HG02884 (cell line): ENCODE measurements at regions not wholly inside any gene's neighbourhood (a gene's known extent, or its start where the extent isn't known, plus 50 kb on each side); places are given as distances from the start of the nearest gene placed in this dataset.

Experiments
- ATAC-seq: cut with Tn5 transposase; IDR thresholded peaks from one replicate; pipeline ENCODE4 v1.9.1; 2021; ENCODE audit warnings: mild to moderate bottlenecking, moderate library complexity; ENCODE audit not compliant: unreplicated experiment

DNA sequence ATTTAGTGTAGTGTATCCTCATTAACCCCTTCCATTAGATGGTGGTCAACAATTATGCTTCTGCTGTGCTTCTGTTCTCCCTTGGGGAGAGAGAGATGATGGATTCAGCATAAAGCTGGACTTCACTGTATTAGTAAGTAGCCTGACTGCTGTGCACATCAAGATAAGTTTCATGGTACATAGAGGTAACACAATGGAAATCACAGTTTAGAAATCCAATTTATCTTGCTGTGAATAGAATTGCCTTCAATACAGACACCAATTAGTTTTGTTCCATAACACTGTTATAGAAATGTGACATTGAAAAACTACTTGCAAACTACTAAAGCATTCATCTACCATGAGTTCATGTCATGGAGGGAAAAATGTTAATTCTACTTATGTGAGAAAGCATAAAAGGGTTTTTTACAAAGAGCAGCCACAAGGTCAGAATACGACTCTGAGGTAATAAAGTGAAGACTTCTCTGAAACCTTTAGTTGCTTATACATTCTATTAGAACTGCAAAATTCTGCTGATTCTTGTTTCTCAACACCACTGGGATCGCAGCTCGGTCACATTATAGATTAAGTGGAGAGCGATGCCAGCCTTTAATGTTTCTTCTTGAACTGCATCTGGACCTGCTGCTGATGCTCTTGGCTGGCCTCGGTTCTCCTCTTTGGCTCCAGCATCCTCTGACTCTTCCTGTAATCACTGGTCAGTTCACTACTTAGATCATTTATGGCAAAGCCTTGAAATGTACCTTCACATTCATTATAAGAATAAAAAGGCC lies 190.8 kb downstream of the ATP23 start:
- ATAC-seq, result no peak

- ATAC-seq, result no peak
These were observed 197.1 kb downstream of the ATP23 start for GRCh38 chr12:58138424-58138823.

DNA sequence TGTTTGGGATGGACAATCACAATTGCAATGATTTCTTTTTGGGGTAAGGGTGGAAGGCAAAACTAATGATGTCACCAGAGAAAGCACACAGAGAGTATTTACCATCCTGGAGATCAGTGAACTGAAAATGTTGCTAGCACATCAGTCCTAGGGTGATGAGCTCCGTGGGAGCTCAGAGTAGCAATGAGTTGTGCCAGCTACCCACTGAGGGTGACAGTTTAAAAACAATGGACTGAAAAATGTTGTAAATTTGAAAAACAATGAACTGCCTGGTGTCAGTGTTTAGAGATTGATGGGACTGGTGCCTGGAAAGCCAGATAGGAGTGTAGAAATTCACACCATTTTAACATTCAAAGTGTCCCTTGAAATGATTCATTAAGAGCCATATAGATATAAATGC lies 198.5 kb downstream of the ATP23 start:
- ATAC-seq, result no peak

- ATAC-seq, result no peak
These were observed 199.0 kb downstream of the ATP23 start for GRCh38 chr12:58140395-58140794.

DNA sequence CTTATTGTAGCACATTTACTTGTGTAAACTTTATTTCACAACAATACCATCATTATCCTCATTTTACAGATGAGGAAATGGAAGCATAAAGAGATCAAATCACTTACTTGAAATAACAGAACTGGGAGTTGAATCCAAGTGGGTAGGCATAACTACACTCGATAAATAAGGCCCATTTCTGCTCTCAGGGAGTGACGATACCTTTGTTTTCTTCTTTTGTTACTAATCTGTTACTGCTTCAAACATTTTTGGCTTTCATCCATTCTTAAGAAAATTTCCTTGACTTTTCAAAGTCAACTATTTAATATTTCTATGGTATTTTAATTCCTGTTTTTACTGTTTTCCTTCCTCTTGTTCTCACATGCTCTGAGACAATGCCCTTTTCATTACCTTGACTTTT lies 201.6 kb downstream of the ATP23 start:
- no peak for ATAC-seq

DNA sequence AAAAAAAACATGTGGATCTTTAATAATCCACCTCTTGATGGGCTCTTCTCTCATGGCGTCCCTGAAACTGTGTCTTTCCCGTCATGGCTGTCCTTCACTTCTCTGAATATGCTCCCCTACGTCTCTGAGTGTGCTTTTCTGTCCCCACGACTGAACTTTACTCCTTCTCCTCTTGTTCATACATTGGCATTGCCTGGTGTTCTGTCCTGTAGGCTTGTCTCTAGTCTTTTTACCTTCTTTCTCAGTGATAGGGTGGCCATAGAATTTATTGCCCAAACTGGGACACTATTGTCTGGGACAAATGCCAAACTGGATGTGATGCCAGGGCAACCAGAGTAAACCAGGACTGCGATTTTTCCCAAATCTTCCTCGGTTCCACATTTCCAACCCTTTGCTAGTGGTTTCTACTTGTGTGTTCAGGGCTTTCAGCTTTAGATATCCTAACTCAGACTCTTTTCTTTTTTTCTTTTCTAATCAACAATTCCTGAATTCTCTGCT lies 202.2 kb downstream of the ATP23 start:
- ATAC-seq, result no peak

- no peak for ATAC-seq
These were observed 207.0 kb downstream of the ATP23 start for GRCh38 chr12:58148405-58148804.

GRCh38 chr12:58148976-58149375 lies 207.6 kb downstream of the ATP23 start:
- ATAC-seq, result no peak

DNA sequence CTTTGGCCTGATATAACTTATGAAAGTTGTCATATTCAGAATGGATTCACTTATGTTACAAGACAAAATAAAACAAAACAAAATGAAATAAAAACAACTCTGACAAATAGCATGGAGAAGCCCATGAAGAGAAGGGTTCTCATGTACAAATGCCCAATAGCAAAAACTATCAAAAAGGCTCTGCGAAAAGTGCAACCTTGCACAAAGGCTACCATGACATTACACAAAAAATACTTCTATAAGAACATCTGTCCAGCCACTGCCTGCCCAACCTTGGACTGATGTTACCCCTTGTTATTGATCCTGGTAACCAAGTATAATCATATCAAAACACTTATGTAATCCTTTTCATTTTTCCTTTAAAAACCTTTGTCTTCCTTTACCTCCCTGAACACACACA lies 213.0 kb downstream of the ATP23 start:
- no peak for ATAC-seq

GRCh38 chr12:58156697-58157096 lies 215.3 kb downstream of the ATP23 start:
- ATAC-seq, result no peak

DNA sequence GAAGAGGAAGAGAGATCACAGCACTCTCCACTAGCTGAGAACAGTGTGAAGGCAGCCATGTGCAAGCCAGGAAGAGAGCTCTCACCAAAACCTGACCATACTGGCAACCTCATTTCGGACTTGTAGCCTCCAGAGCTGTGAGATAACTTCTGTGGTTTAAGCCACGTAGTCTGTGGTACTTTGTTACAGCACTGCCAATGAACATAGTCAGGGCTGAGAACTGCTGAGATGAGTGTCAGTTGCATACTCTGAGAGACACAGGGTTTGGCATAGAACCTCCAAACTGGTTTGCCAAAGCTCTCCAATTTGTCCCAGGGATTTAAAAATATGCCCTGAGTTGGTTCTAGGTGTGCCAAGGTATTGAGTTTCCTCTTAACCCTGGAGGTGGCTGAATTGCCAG lies 218.6 kb downstream of the ATP23 start:
- no peak for ATAC-seq

- no peak for ATAC-seq
These were observed 220.4 kb downstream of the ATP23 start for GRCh38 chr12:58161773-58162172.

DNA sequence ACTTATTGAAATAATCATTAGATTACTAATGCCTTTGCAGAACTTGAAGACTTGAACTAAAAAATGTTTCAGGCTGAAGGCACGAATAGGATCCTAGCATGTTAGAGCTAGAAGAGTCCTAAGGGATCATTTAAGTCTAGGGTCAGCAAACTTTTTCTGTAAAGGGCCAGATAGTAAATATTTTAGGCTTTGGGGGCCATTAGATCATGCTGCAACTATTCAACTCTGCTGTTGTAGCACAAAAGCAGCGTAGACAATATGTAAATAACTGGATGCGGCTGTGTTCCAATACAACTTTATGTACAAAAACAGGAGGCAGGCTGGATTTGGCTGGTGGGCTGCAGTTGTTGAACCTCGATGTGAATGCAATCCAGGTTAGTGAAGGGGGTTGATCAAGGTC lies 221.7 kb downstream of the ATP23 start:
- ATAC-seq, result no peak

- no peak for ATAC-seq
These were observed 225.3 kb downstream of the ATP23 start for GRCh38 chr12:58166643-58167042.

DNA sequence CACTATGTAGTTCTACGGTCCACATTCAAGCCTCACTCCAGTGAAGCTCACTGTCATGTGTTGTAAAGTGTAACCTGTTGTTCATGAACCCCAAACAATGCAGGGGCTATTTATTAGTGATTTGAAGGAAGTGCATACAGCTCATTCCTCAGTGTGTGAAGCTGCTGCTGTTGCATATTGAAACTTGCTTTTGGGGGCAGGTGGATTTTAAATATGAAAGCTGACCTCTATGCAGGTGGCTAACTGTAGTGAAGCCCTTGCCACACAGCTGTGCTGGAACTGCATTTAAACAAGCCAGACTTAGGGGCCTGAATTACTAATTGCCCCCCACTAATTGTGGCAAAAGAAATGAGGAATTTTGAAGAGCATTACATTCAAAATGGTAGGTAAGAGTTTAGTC lies 226.3 kb downstream of the ATP23 start:
- no peak for ATAC-seq

DNA sequence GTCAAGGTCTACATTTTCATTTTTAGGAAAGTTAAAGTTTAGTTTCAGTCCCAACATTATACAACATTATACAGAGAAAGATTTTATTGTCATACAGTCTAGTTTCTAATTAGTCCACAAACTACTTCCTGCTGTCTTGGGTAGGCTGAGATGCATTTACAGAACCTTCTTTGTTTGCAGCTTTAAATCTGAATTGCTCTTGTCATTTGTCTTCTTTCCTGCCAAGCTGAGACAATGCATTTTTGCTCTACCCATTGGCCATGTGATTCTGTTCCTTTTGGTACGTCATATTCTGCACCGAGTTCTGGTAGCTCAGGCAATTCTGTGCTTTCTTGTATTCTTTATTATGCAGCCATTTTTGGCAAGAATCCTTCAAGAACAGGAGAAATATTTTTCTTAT lies 228.5 kb downstream of the ATP23 start:
- no peak for ATAC-seq

DNA sequence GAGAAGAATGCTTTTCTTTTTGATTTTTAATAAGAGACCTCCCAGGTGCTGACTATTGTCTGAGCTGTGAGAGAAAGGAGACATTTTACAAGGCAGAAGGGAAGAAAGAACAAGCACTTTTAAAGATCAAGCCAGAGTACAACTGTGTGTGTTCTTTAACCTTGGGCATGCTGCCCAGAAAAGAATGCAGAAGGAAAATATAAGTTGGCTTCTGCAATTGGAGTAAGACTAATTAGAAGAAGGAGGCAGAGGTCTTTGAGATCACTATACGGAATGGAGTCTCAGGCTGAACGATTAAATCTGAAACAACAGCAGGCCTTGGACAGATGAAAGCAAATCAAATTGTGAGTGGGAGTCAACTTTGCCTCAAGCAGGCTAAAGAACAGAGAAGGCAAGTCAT lies 230.5 kb downstream of the ATP23 start:
- no peak for ATAC-seq

GRCh38 chr12:58172433-58173073 lies 231.2 kb downstream of the ATP23 start:
- no peak for ATAC-seq

GRCh38 chr12:58174316-58174715 lies 232.9 kb downstream of the ATP23 start:
- ATAC-seq, result no peak

DNA sequence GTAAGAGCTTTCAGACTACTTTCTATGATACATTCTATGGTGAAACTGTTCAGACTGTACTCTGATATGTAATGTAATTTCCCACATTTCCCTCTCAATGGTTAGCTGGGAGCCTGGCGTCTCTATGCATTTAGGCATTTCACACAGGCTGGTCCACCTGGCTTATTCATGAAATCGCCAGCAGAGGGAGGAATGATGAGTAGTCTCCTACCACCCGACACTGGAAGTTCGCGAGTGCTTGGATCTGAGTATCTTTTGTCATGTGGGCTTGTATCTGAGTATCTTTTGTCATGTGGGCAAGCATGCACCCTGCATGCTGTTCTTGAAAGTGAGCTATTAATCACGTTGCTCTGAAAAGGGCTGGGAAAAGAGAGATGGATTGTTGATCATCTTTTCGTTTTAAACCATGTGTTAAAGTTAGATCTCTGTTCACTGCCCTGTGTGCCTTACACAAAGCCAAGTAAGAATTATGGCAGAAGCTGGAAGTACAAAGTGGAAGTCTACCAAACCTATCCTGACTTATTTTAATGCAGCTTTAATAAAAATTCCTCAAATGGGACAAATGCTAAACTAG lies 235.0 kb downstream of the ATP23 start:
- no peak for ATAC-seq

DNA sequence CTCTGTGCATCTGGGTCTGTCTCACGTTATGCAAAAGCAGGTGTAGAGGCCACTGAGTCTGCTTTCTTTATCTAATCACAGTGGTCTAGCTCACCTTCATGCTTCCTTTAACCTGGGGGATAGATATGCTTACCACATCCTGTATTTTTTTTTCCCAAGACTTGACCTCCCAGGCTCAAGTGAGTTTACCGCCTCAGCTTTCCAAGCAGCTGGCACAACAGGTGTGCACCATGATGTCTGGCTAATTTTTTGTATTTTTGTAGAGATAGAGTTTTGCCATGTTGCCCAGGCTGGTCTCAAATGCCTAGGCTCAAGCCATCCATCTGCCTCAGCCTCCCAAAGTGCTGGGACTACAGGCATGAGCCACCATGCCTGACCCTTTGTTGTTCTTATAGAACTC lies 236.0 kb downstream of the ATP23 start:
- ATAC-seq, result no peak

GRCh38 chr12:58184212-58184611 lies 242.8 kb downstream of the ATP23 start:
- no peak for ATAC-seq
